LNCAP (cell line): ENCODE measurements at regions not wholly inside any gene's neighbourhood (a gene's known extent, or its start where the extent isn't known, plus 50 kb on each side); places are given as distances from the start of the nearest gene placed in this dataset.

Experiments
- CTCF ChIP-seq: fragments of 450-650 bp; IDR thresholded peaks from 2 replicates; pipeline ENCODE4 v1.5.1; 2017; ENCODE audit warnings: mild to moderate bottlenecking

GRCh38 chr18:67282796-67283195 lies 233.7 kb downstream of the DSEL start:
- no peak for TF ChIP-seq CTCF

DNA sequence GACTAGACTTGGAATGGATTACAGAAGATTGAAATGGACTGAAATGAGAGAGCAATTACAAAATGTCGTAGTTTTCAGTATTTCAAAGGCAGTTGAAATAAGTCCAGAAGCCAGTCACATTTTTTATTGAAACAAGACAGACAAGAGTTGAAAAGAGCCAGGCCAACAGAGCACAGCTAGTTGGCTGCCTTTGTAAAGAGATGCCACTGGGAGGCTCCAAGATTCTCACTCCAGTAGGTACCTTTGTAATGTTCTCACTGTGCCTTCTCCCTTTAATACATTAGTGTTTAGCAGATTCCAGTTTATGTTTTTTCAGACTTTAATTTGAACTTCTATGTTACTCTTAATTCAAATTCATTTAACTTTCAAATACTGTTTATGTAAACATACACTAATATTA lies 234.8 kb downstream of the DSEL start:
- peak; percentile 18; the same call in 1 of the 2 replicates for TF ChIP-seq CTCF

DNA sequence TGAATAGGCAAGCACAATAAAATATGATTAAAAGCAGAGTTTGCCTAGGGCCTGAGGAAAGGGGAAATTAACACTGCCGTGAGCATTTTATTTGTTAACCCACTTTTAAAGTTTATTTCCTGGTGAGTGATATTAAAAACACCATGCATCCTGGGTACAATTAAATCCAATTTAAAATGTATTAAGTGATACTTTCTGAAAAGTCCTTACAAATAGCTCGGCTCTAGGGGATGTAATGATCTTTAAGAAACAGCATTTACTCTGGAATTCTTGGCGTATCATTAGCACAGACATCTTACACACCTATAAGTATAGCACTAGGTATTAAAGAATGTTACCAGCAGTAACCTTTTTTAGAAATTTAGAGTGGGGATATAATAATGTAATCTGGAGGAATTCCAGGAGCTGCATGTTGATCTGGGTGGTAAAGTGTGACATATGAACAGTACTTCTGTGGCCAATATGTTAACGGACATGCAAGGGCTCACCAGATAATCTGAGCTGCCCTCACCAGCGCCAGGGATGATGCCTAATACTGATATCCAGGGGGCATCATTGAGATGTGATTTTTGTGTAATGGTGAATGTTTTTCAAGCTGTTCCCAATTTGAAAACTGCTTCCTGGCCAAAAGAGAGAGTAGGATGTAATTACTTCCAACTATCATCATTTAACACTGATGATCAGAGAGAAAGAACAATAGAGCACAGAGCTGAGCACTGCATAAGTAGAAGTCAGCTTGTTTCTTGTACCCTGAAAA lies 235.9 kb downstream of the DSEL start:
- TF ChIP-seq CTCF = no peak

- TF ChIP-seq CTCF = no peak
Observed at GRCh38 chr18:67279988-67280387, 236.5 kb downstream of the DSEL start.

DNA sequence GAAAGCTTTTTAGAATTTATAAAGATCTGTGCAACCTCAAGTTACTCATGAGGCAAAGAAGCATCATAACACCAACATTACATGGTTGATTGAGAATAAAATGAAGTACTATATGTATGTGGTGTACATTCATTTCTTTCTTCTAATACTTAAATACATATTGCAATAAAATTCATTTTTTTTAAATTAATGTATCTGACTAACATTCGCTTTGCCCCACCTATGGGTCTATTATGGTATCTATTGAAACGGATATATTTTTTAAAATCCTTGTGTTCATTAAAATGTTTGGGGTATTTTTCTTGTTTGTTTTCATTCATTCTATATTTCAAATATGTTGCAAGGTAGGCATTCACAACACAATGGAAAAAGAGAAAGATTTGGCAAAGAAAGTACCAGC lies 237.5 kb downstream of the DSEL start:
- TF ChIP-seq CTCF = no peak

DNA sequence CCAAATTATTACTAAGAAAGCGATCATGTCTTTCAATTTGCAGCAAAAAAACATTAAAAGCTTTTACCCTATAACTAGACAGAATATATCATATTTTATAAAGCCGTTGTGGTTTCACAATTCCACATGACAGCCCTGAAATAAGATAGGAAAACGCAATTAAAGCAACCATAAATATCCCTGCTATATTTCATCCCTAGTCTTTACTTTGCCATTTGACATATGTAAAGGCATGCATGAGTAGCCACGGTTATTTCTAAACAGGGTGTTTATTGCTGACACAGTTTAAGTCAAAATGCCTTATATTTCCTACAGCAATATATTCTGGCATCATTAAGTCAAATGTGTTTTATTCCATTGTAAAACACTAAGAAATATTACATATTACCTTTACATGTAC lies 239.9 kb downstream of the DSEL start:
- TF ChIP-seq CTCF = no peak

DNA sequence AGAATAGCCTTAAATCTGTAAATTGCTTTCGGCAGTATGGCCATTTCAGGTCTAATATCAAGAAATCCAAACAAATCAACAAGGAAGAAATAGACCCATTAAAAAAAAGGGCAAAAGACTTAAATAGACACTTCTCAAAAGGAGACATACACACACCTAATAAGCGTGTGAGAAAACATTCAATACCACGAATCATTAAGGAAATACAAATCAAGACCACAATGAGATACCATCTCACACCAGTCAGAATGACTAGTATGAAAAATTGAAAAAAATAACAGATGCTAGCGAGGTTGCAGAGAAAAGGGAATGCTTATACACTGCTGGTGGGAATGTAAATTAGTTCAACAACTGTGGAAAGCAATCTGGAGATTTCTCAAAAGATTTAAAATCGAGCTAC lies 243.2 kb downstream of the DSEL start:
- TF ChIP-seq CTCF = no peak

DNA sequence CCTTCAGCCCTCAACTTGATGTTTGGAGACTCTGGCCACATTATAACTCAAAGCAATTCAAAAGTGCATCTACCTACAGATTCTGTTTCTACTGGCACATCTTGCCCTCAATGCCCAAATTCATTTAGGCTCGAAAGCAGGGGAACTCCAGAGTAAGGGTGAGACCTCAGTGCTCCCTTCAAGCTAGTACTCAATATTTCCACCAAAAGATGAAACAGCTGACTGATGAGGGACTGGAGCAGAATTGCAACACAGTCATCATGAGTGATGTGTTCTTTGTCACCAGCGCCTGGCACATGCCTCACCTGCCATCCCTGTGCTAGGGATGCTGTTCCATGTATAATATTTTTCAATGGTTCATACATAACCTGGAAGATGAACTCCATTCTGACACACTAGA lies 247.3 kb downstream of the DSEL start:
- no peak for TF ChIP-seq CTCF
